Loucy (cell line): ENCODE measurements at regions not wholly inside any gene's neighbourhood (a gene's known extent, or its start where the extent isn't known, plus 50 kb on each side); places are given as distances from the start of the nearest gene placed in this dataset.
"Not testable (repeated sequence)": the region's sequence is repeated elsewhere in the genome, so short reads cannot be mapped to it uniquely, and the experiment has no call there.

ENCODE experiments used
- EZH2phosphoT487 ChIP-seq: fragments of 200-600 bp; IDR thresholded peaks from 2 replicates; pipeline ENCODE4 v1.6.1; 2018; ENCODE audit warnings: antibody characterized with exemption, mild to moderate bottlenecking, moderate library complexity, borderline replicate concordance
- TF ChIP-seq, protein P1 (sequence below): fragments of 200-600 bp; sonication (generic); conservative IDR thresholded peaks from 2 replicates; pipeline ENCODE4 v1.5.1; 2014; ENCODE audit warnings: mild to moderate bottlenecking, antibody characterized with exemption, low read length

DNA sequence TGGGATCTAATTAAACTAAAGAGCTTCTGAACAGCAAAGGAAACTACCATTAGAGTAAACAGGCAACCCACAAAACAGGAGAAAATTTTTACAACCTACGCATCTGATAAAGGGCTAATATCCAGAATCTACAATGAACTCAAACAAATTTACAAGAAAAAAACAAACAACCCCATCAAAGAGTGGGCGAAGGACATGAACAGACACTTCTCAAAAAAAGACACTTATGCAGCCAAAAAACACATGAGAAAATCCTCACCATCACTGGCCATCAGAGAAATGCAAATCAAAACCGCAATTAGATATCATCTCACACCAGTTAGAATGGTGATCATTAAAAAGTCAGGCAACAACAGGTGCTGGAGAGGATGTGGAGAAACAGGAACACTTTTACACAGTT, 170.9 kb downstream of the JRKL start:
- TF ChIP-seq, protein P1, sequence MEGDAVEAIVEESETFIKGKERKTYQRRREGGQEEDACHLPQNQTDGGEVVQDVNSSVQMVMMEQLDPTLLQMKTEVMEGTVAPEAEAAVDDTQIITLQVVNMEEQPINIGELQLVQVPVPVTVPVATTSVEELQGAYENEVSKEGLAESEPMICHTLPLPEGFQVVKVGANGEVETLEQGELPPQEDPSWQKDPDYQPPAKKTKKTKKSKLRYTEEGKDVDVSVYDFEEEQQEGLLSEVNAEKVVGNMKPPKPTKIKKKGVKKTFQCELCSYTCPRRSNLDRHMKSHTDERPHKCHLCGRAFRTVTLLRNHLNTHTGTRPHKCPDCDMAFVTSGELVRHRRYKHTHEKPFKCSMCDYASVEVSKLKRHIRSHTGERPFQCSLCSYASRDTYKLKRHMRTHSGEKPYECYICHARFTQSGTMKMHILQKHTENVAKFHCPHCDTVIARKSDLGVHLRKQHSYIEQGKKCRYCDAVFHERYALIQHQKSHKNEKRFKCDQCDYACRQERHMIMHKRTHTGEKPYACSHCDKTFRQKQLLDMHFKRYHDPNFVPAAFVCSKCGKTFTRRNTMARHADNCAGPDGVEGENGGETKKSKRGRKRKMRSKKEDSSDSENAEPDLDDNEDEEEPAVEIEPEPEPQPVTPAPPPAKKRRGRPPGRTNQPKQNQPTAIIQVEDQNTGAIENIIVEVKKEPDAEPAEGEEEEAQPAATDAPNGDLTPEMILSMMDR: not testable (repeated sequence)
- TF ChIP-seq EZH2phosphoT487: not testable (repeated sequence)
